OCI-LY7 (cell line): ENCODE measurements at regions not wholly inside any gene's neighbourhood (a gene's known extent, or its start where the extent isn't known, plus 50 kb on each side); places are given as distances from the start of the nearest gene placed in this dataset.

Experiments used
- BruUV-seq: library from RNA; stranded (reverse); fragments of 400-500 nt; replicated peaks from 2 replicates; lab custom pipeline; 2021; lab: Mats Ljungman, UMichigan
- CTCF ChIA-PET: fragments of 300-600 bp; sonication (Branson Sonifier 250); formaldehyde crosslinking; loops from one replicate; lab custom pipeline; 2022; ENCODE audit warnings: antibody characterized with exemption; ENCODE audit not compliant: unreplicated experiment; lab: Charles Lee
- POLR2A ChIA-PET: fragments of 300-600 bp; sonication (Branson Sonifier 250); formaldehyde crosslinking; loops from one replicate; lab custom pipeline; 2022; ENCODE audit warnings: antibody characterized with exemption; lab: Charles Lee
- DNase-seq: peaks from one replicate; pipeline ENCODE4 v3.0.0-alpha.2; 2015; ENCODE audit warnings: low spot score
- H2AFZ ChIP-seq: fragments of 200-600 bp; sonication (generic), shearing (Covaris generic); 2 replicates; pipeline ENCODE4 v1.6.1; 2014; ENCODE audit warnings: mild to moderate bottlenecking, antibody characterized with exemption, low read length, moderate library complexity
- H3K27ac ChIP-seq: fragments of 200-600 bp; sonication (generic); 2 replicates; pipeline ENCODE4 v1.5.1; 2014; ENCODE audit warnings: mixed run types, low read depth, mild to moderate bottlenecking, moderate library complexity, low read length, inconsistent platforms; ENCODE audit not compliant: poor library complexity, severe bottlenecking
- H3K36me3 ChIP-seq: fragments of 200-600 bp; sonication (generic); 2 replicates; pipeline ENCODE4 v1.6.1; 2014; ENCODE audit warnings: mild to moderate bottlenecking, antibody characterized with exemption, low read length, moderate library complexity, mixed read lengths; ENCODE audit not compliant: insufficient read depth
- H3K4me1 ChIP-seq: fragments of 200-600 bp; sonication (generic); 2 replicates; pipeline ENCODE4 v1.5.1; 2014; ENCODE audit warnings: mild to moderate bottlenecking, low read length; ENCODE audit not compliant: insufficient read depth, poor library complexity, severe bottlenecking
- H3K4me2 ChIP-seq: fragments of 200-600 bp; sonication (generic); 2 replicates; pipeline ENCODE4 v1.6.1; 2014; ENCODE audit warnings: mild to moderate bottlenecking, low read length
- H3K4me3 ChIP-seq: fragments of 200-600 bp; sonication (generic); 2 replicates; pipeline ENCODE4 v1.5.1; 2014; ENCODE audit warnings: mild to moderate bottlenecking, low read depth, low read length; ENCODE audit not compliant: poor library complexity, severe bottlenecking
- H3K79me2 ChIP-seq: fragments of 200-600 bp; sonication (generic); 2 replicates; pipeline ENCODE4 v1.6.1; 2016; ENCODE audit warnings: low read depth, mild to moderate bottlenecking, low read length, moderate library complexity, mixed read lengths; ENCODE audit not compliant: insufficient read depth
- H3K9me2 ChIP-seq: fragments of 200-600 bp; sonication (generic); 2 replicates; pipeline ENCODE4 v1.6.1; 2016; ENCODE audit warnings: mild to moderate bottlenecking, low read length, mixed read lengths; ENCODE audit not compliant: insufficient read depth
- H3K9me3 ChIP-seq: fragments of 200-600 bp; sonication (generic); 2 replicates; pipeline ENCODE4 v1.6.1; 2014; ENCODE audit warnings: mild to moderate bottlenecking, mixed run types, low read length, mixed read lengths
- H4K20me1 ChIP-seq: fragments of 200-600 bp; sonication (generic); 2 replicates; pipeline ENCODE4 v1.6.1; 2014; ENCODE audit warnings: mild to moderate bottlenecking, antibody characterized with exemption, low read length, moderate library complexity, mixed read lengths; ENCODE audit not compliant: insufficient read depth
- CTCF ChIP-seq: fragments of 200-600 bp; sonication (generic); conservative IDR thresholded peaks from 2 replicates; pipeline ENCODE4 v1.5.1; 2014; ENCODE audit warnings: mild to moderate bottlenecking, antibody characterized with exemption, low read length, moderate library complexity, mixed read lengths
- EZH2phosphoT487 ChIP-seq: fragments of 200-600 bp; sonication (generic); IDR thresholded peaks from 2 replicates; pipeline ENCODE4 v1.6.1; 2018; ENCODE audit warnings: low read depth, borderline replicate concordance, mild to moderate bottlenecking, mixed run types, antibody characterized with exemption, low read length, moderate library complexity, mixed read lengths
- intact Hi-C: fragments of 100-400 bp; cut with micrococcal nuclease; formaldehyde crosslinking; loops from one replicate; pipeline ENCODE4 v1.10.0; 2022; ENCODE audit not compliant: unreplicated experiment

- intact Hi-C loops = no loop called here
- no peaks in the 10 kb centered on the region for H3K36me3 ChIP-seq
- no peak for TF ChIP-seq EZH2phosphoT487
- TF ChIP-seq CTCF = no peak
- no peak for DNase-seq
- H3K4me3 ChIP-seq = no peak overlapping the region
- no peaks in the 10 kb centered on the region for H3K9me2 ChIP-seq
- H3K4me1 ChIP-seq = no peaks in the 10 kb centered on the region
- no peaks in the 10 kb centered on the region for H4K20me1 ChIP-seq
- no peak overlapping the region for H3K4me2 ChIP-seq
- CTCF ChIA-PET = no interaction called here
- H3K9me3 ChIP-seq = no peaks in the 10 kb centered on the region
- no TSS peak for BruUV-seq
- H2AFZ ChIP-seq = no peak overlapping the region
- POLR2A ChIA-PET = interaction anchor here (0.7 kb wide), 1 partner anchor 150 kb away, joined by 3 read pairs; no protein-coding TSS in a partner anchor
- no peaks in the 10 kb centered on the region for H3K79me2 ChIP-seq
- no peak overlapping the region for H3K27ac ChIP-seq
These were observed 72.2 kb upstream of the HMHB1 start for GRCh38 chr5:143739746-143740145.

- no peak overlapping the region for H3K4me2 ChIP-seq
- H3K4me1 ChIP-seq = no peaks in the 10 kb centered on the region
- H4K20me1 ChIP-seq = no peaks in the 10 kb centered on the region
- H3K27ac ChIP-seq = no peak overlapping the region
- ChIA-PET CTCF (no interaction called here), POLR2A (interaction anchor here (0.7 kb wide), 1 partner anchor 149 kb away, joined by 3 read pairs; no protein-coding TSS in a partner anchor)
- no TSS peak for BruUV-seq
- H3K9me3 ChIP-seq = no peaks in the 10 kb centered on the region
- H2AFZ ChIP-seq = no peak overlapping the region
- H3K79me2 ChIP-seq = no peaks in the 10 kb centered on the region
- H3K4me3 ChIP-seq = no peak overlapping the region
- H3K9me2 ChIP-seq = no peaks in the 10 kb centered on the region
- no peaks in the 10 kb centered on the region for H3K36me3 ChIP-seq
- no peak for DNase-seq
- TF ChIP-seq CTCF (no peak), EZH2phosphoT487 (no peak)
- intact Hi-C loops = no loop called here
These were observed 73.3 kb upstream of the HMHB1 start for GRCh38 chr5:143738417-143739401.

GRCh38 chr5:143737062-143737461 lies 74.9 kb upstream of the HMHB1 start:
- Histone ChIP-seq H4K20me1 (no peaks in the 10 kb centered on the region), H3K9me2 (no peaks in the 10 kb centered on the region), H3K27ac (no peak overlapping the region), H3K9me3 (no peaks in the 10 kb centered on the region), H3K79me2 (no peaks in the 10 kb centered on the region), H3K4me2 (no peak overlapping the region), H2AFZ (no peak overlapping the region), H3K36me3 (no peaks in the 10 kb centered on the region), H3K4me1 (no peaks in the 10 kb centered on the region), H3K4me3 (no peak overlapping the region)
- no peak for TF ChIP-seq EZH2phosphoT487
- no peak for TF ChIP-seq CTCF
- BruUV-seq = no TSS peak
- CTCF ChIA-PET = no interaction called here
- no peak for DNase-seq
- POLR2A ChIA-PET = interaction anchor here (0.7 kb wide), 1 partner anchor 36 kb away, joined by 3 read pairs; no protein-coding TSS in a partner anchor
- intact Hi-C loops = no loop called here
